PC-9 (cell line): ENCODE measurements at regions not wholly inside any gene's neighbourhood (a gene's known extent, or its start where the extent isn't known, plus 50 kb on each side); places are given as distances from the start of the nearest gene placed in this dataset.

ENCODE experiments used
- BruUV-seq: library from RNA; stranded (reverse); fragments of 400-500 nt; replicated peaks from 2 replicates; lab custom pipeline; 2021; lab: Mats Ljungman, UMichigan
- CTCF ChIA-PET: fragments of 300-600 bp; sonication (Branson Sonifier 250); formaldehyde crosslinking; loops from one replicate; lab custom pipeline; 2022; ENCODE audit warnings: antibody characterized with exemption; lab: Charles Lee
- POLR2A ChIA-PET: fragments of 300-600 bp; sonication (Branson Sonifier 250); formaldehyde crosslinking; loops from one replicate; lab custom pipeline; 2022; ENCODE audit warnings: antibody characterized with exemption; ENCODE audit not compliant: unreplicated experiment; lab: Charles Lee
- DNase-seq, 2 experiments: peaks; one replicate each; pipeline versions ENCODE4 v3.0.0 to v3.0.0-alpha.2; 2015 to 2022; ENCODE audit warnings: mixed read lengths in 1 of 2
- H2AFZ ChIP-seq: fragments of 200-600 bp; sonication (generic); 2 replicates; pipeline ENCODE4 v1.8.1; 2017; ENCODE audit warnings: antibody characterized with exemption
- H3F3A ChIP-seq: fragments of 200-600 bp; sonication (generic); 2 replicates; pipeline ENCODE4 v1.8.1; 2017; ENCODE audit warnings: antibody characterized with exemption, mild to moderate bottlenecking, low read depth; ENCODE audit not compliant: insufficient read depth
- H3K27ac ChIP-seq: fragments of 200-600 bp; sonication (generic); 2 replicates; pipeline ENCODE4 v1.6.1; 2016; ENCODE audit warnings: mixed run types
- H3K27me3 ChIP-seq: fragments of 200-600 bp; sonication (generic); 2 replicates; pipeline ENCODE4 v1.6.1; 2016; ENCODE audit warnings: low read depth, mixed run types; ENCODE audit not compliant: insufficient read depth
- H3K36me3 ChIP-seq: fragments of 200-600 bp; sonication (generic); 2 replicates; pipeline ENCODE4 v1.6.1; 2016; ENCODE audit warnings: low read depth, mixed run types
- H3K4me1 ChIP-seq: fragments of 200-600 bp; sonication (generic); replicated peaks from 2 replicates; pipeline ENCODE4 v1.6.1; 2016; ENCODE audit warnings: mixed run types; ENCODE audit not compliant: insufficient read depth
- H3K4me2 ChIP-seq: fragments of 200-600 bp; sonication (generic); 2 replicates; pipeline ENCODE4 v1.6.1; 2017; ENCODE audit warnings: mixed run types
- H3K4me3 ChIP-seq: fragments of 200-600 bp; sonication (generic); 2 replicates; pipeline ENCODE4 v1.6.1; 2016; ENCODE audit warnings: mixed run types
- H3K79me2 ChIP-seq: fragments of 200-600 bp; sonication (generic); 2 replicates; pipeline ENCODE4 v1.6.1; 2017; ENCODE audit warnings: low read depth, mixed run types
- H3K9me2 ChIP-seq: fragments of 200-600 bp; sonication (generic); 2 replicates; pipeline ENCODE4 v1.8.1; 2017; ENCODE audit warnings: mild to moderate bottlenecking; ENCODE audit not compliant: insufficient read depth
- H3K9me3 ChIP-seq: fragments of 200-600 bp; sonication (generic); 2 replicates; pipeline ENCODE4 v1.8.1; 2016; ENCODE audit warnings: low read depth; ENCODE audit not compliant: insufficient read depth
- H4K20me1 ChIP-seq: fragments of 200-600 bp; sonication (generic); 2 replicates; pipeline ENCODE4 v1.8.1; 2017; ENCODE audit not compliant: insufficient read depth
- CTCF ChIP-seq: fragments of 200-600 bp; sonication (generic); conservative IDR thresholded peaks from 2 replicates; pipeline ENCODE4 v1.6.1; 2017; ENCODE audit warnings: mixed run types, antibody characterized with exemption, mild to moderate bottlenecking, moderate library complexity
- EZH2 ChIP-seq: fragments of 200-600 bp; sonication (generic); IDR thresholded peaks from 2 replicates; pipeline ENCODE4 v1.8.0; 2017; ENCODE audit warnings: antibody characterized with exemption, low read depth
- intact Hi-C: fragments of 100-400 bp; cut with micrococcal nuclease; formaldehyde crosslinking; loops from one replicate; pipeline ENCODE4 v1.10.0; 2022; ENCODE audit not compliant: unreplicated experiment

- H3K9me3 ChIP-seq, result no peaks in the 10 kb centered on the region
- no TSS peak for BruUV-seq
Observed at GRCh38 chr4:60034361-60034760, 1165.8 kb upstream of the ADGRL3 start.

GRCh38 chr4:60039908-60040307 lies 1160.2 kb upstream of the ADGRL3 start:
- H4K20me1 ChIP-seq, result no peaks in the 10 kb centered on the region
- BruUV-seq, result no TSS peak
- ChIA-PET POLR2A (no interaction called here), CTCF (no interaction called here)
- no peaks in the 10 kb centered on the region for H3K27me3 ChIP-seq
- no peak overlapping the region for H2AFZ ChIP-seq
- TF ChIP-seq CTCF (no peak), EZH2 (no peak)
- no peaks in the 10 kb centered on the region for H3K9me3 ChIP-seq
- H3K4me3 ChIP-seq, result no peak overlapping the region
- H3K36me3 ChIP-seq, result no peaks in the 10 kb centered on the region
- H3K79me2 ChIP-seq, result no peaks in the 10 kb centered on the region
- DNase-seq, result no peak
- no peaks in the 10 kb centered on the region for H3K9me2 ChIP-seq
- intact Hi-C loops, result no loop called here
- no peak overlapping the region for H3K27ac ChIP-seq
- no peak overlapping the region for H3K4me2 ChIP-seq
- H3K4me1 ChIP-seq, result no peaks in the 10 kb centered on the region
- H3F3A ChIP-seq, result no peaks in the 10 kb centered on the region

More at GRCh38 chr4:60034361-60034760, 1165.8 kb upstream of the ADGRL3 start:
- Histone ChIP-seq H2AFZ (no peak overlapping the region), H3K4me1 (no peaks in the 10 kb centered on the region), H3K36me3 (no peaks in the 10 kb centered on the region), H3F3A (no peaks in the 10 kb centered on the region), H3K27me3 (no peaks in the 10 kb centered on the region), H3K79me2 (no peaks in the 10 kb centered on the region), H4K20me1 (no peaks in the 10 kb centered on the region), H3K27ac (no peak overlapping the region), H3K4me3 (no peak overlapping the region), H3K4me2 (no peak overlapping the region), H3K9me2 (no peaks in the 10 kb centered on the region)
- CTCF ChIA-PET, result no interaction called here
- DNase-seq, result no peak
- intact Hi-C loops, result no loop called here
- POLR2A ChIA-PET, result no interaction called here
- TF ChIP-seq CTCF, result no peak
- no peak for TF ChIP-seq EZH2

GRCh38 chr4:60042231-60042652 lies 1157.9 kb upstream of the ADGRL3 start:
- ChIA-PET POLR2A (no interaction called here), CTCF (no interaction called here)
- no peak for TF ChIP-seq EZH2
- TF ChIP-seq CTCF, result no peak
- Histone ChIP-seq H3K36me3 (no peaks in the 10 kb centered on the region), H3K79me2 (no peaks in the 10 kb centered on the region), H3K4me1 (no peaks in the 10 kb centered on the region), H3K4me2 (no peak overlapping the region), H3K9me3 (no peaks in the 10 kb centered on the region), H3K4me3 (no peak overlapping the region), H3F3A (no peaks in the 10 kb centered on the region), H3K27me3 (no peaks in the 10 kb centered on the region), H4K20me1 (no peaks in the 10 kb centered on the region), H3K9me2 (no peaks in the 10 kb centered on the region), H3K27ac (no peak overlapping the region), H2AFZ (no peak overlapping the region)
- DNase-seq, result no peak
- no TSS peak for BruUV-seq
- intact Hi-C loops, result no loop called here
